Panc1 (cell line): ENCODE measurements at regions not wholly inside any gene's neighbourhood (a gene's known extent, or its start where the extent isn't known, plus 50 kb on each side); places are given as distances from the start of the nearest gene placed in this dataset.
"Not testable (repeated sequence)": the region's sequence is repeated elsewhere in the genome, so short reads cannot be mapped to it uniquely, and the experiment has no call there.

Experiments
- POLR2AphosphoS5 ChIP-seq: IDR thresholded peaks from 2 replicates; pipeline ENCODE4 v1.6.1; 2012; ENCODE audit warnings: mild to moderate bottlenecking, low read depth, low read length, moderate library complexity
- SIN3A ChIP-seq: IDR thresholded peaks from 2 replicates; pipeline ENCODE4 v1.6.1; 2012; ENCODE audit warnings: low read depth, mild to moderate bottlenecking, low read length, moderate library complexity, borderline replicate concordance; ENCODE audit not compliant: insufficient read depth
- TF ChIP-seq, protein P1 (sequence below): fragments of 450-650 bp; IDR thresholded peaks from 2 replicates; pipeline ENCODE4 v1.5.1; 2017; ENCODE audit warnings: mild to moderate bottlenecking
- TF ChIP-seq, protein P2 (sequence below), 2 experiments: IDR thresholded peaks; 2 replicates each; pipeline ENCODE4 v1.6.1; 2011 to 2012; ENCODE audit warnings: low read depth in 2 of 2, control low read depth in 1 of 2, low read length in 1 of 2, mild to moderate bottlenecking in 1 of 2, moderate library complexity in 1 of 2; ENCODE audit not compliant: insufficient read depth in 1 of 2

DNA sequence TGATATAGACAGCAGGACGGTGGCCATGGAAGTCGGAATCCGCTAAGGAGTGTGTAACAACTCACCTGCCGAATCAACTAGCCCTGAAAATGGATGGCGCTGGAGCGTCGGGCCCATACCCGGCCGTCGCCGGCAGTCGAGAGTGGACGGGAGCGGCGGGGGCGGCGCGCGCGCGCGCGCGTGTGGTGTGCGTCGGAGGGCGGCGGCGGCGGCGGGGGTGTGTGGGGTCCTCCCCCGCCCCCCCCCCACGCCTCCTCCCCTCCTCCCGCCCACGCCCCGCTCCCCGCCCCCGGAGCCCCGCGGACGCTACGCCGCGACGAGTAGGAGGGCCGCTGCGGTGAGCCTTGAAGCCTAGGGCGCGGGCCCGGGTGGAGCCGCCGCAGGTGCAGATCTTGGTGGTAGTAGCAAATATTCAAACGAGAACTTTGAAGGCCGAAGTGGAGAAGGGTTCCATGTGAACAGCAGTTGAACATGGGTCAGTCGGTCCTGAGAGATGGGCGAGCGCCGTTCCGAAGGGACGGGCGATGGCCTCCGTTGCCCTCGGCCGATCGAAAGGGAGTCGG is 2261.2 kb upstream of the TPTE start:
- TF ChIP-seq, protein P1, sequence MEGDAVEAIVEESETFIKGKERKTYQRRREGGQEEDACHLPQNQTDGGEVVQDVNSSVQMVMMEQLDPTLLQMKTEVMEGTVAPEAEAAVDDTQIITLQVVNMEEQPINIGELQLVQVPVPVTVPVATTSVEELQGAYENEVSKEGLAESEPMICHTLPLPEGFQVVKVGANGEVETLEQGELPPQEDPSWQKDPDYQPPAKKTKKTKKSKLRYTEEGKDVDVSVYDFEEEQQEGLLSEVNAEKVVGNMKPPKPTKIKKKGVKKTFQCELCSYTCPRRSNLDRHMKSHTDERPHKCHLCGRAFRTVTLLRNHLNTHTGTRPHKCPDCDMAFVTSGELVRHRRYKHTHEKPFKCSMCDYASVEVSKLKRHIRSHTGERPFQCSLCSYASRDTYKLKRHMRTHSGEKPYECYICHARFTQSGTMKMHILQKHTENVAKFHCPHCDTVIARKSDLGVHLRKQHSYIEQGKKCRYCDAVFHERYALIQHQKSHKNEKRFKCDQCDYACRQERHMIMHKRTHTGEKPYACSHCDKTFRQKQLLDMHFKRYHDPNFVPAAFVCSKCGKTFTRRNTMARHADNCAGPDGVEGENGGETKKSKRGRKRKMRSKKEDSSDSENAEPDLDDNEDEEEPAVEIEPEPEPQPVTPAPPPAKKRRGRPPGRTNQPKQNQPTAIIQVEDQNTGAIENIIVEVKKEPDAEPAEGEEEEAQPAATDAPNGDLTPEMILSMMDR = not testable (repeated sequence)
- TF ChIP-seq, protein P2, sequence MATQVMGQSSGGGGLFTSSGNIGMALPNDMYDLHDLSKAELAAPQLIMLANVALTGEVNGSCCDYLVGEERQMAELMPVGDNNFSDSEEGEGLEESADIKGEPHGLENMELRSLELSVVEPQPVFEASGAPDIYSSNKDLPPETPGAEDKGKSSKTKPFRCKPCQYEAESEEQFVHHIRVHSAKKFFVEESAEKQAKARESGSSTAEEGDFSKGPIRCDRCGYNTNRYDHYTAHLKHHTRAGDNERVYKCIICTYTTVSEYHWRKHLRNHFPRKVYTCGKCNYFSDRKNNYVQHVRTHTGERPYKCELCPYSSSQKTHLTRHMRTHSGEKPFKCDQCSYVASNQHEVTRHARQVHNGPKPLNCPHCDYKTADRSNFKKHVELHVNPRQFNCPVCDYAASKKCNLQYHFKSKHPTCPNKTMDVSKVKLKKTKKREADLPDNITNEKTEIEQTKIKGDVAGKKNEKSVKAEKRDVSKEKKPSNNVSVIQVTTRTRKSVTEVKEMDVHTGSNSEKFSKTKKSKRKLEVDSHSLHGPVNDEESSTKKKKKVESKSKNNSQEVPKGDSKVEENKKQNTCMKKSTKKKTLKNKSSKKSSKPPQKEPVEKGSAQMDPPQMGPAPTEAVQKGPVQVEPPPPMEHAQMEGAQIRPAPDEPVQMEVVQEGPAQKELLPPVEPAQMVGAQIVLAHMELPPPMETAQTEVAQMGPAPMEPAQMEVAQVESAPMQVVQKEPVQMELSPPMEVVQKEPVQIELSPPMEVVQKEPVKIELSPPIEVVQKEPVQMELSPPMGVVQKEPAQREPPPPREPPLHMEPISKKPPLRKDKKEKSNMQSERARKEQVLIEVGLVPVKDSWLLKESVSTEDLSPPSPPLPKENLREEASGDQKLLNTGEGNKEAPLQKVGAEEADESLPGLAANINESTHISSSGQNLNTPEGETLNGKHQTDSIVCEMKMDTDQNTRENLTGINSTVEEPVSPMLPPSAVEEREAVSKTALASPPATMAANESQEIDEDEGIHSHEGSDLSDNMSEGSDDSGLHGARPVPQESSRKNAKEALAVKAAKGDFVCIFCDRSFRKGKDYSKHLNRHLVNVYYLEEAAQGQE (IDR thresholded peaks at IDR 0.05; ENCODE audit: insufficient read depth in 1 of 2, low read depth in 2 of 2, low read length in 1 of 2) = not testable (repeated sequence)
- TF ChIP-seq SIN3A, POLR2AphosphoS5: not testable (repeated sequence)
